GM23338 (cell line): ENCODE measurements at regions not wholly inside any gene's neighbourhood (a gene's known extent, or its start where the extent isn't known, plus 50 kb on each side); places are given as distances from the start of the nearest gene placed in this dataset.

ENCODE experiments used
- CREB1 ChIP-seq: fragments of 250-450 bp; sonication (Bioruptor Pico); IDR thresholded peaks from 2 replicates; pipeline ENCODE4 v1.5.0; 2020; ENCODE audit warnings: low read depth, mild to moderate bottlenecking, moderate library complexity
- EZH2 ChIP-seq: fragments of 200-600 bp; sonication (generic); IDR thresholded peaks from one replicate; pipeline ENCODE4 v1.8.0; 2017; ENCODE audit warnings: antibody characterized with exemption, mild to moderate bottlenecking, low read depth; ENCODE audit not compliant: unreplicated experiment
- EZH2phosphoT487 ChIP-seq: fragments of 200-600 bp; sonication (generic); IDR thresholded peaks from one replicate; pipeline ENCODE4 v1.8.1; 2018; ENCODE audit warnings: antibody characterized with exemption; ENCODE audit not compliant: unreplicated experiment
- JUNB ChIP-seq: IDR thresholded peaks from one replicate; pipeline ENCODE4 v1.6.1; 2016; ENCODE audit warnings: antibody characterized with exemption; ENCODE audit not compliant: unreplicated experiment
- NANOG ChIP-seq: IDR thresholded peaks from 2 replicates; pipeline ENCODE4 v1.6.1; 2016; ENCODE audit warnings: antibody characterized with exemption, borderline replicate concordance
- POLR2AphosphoS5 ChIP-seq: IDR thresholded peaks from 2 replicates; pipeline ENCODE4 v1.6.1; 2016; ENCODE audit warnings: antibody characterized with exemption, low read depth
- STAT1 ChIP-seq: IDR thresholded peaks from one replicate; pipeline ENCODE4 v1.6.1; 2016; ENCODE audit warnings: antibody characterized with exemption; ENCODE audit not compliant: unreplicated experiment
- ZNF114 ChIP-seq: fragments of 250-450 bp; sonication (Bioruptor Pico); IDR thresholded peaks from 2 replicates; pipeline ENCODE4 v1.5.0; 2020; ENCODE audit warnings: mild to moderate bottlenecking, moderate library complexity
- ZNF331 ChIP-seq: fragments of 250-450 bp; sonication (Bioruptor Pico); IDR thresholded peaks from 2 replicates; pipeline ENCODE4 v1.5.0; 2020; ENCODE audit warnings: low read depth, mild to moderate bottlenecking, moderate library complexity
- TF ChIP-seq, protein P1 (sequence below), 2 experiments: fragments of 200-600 bp in 1 of 2; sonication (generic) in 1 of 2; conservative IDR thresholded peaks; 2 replicates each; pipeline versions ENCODE4 v1.5.1 to v1.6.1; 2016 to 2017; ENCODE audit warnings: antibody characterized with exemption in 2 of 2, low read depth in 2 of 2, mild to moderate bottlenecking in 2 of 2, moderate library complexity in 1 of 2
- TF ChIP-seq, protein P2 (sequence below): IDR thresholded peaks from one replicate; pipeline ENCODE4 v1.6.1; 2018; ENCODE audit warnings: antibody characterized with exemption; ENCODE audit not compliant: unreplicated experiment
- TF ChIP-seq, protein P3 (sequence below): IDR thresholded peaks from 2 replicates; pipeline ENCODE4 v1.6.1; 2016; ENCODE audit warnings: antibody characterized with exemption
- TF ChIP-seq, protein P4 (sequence below): fragments of 250-450 bp; sonication (Bioruptor Pico); IDR thresholded peaks from 2 replicates; pipeline ENCODE4 v1.5.0; 2020; ENCODE audit warnings: mild to moderate bottlenecking, moderate library complexity

DNA sequence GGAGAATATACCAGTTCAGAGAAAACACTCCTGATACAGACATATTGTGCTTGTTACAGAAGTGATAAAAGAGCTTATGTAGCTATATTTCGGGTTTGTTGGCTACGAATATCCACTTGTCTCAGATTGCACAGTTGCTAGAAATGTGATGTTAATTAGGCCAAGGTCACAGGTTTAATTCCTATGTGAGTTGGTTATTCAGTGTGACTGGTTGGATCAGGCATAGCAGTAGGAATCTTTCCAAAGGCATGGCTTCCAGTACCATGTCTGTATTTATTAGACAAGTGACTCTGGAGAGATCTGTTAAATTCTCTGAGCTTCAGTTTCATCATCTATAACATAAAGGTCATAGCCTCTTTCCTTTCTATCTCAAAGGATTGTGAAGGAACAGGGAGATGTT is 152.7 kb upstream of the KITLG start:
- TF ChIP-seq, protein P1, sequence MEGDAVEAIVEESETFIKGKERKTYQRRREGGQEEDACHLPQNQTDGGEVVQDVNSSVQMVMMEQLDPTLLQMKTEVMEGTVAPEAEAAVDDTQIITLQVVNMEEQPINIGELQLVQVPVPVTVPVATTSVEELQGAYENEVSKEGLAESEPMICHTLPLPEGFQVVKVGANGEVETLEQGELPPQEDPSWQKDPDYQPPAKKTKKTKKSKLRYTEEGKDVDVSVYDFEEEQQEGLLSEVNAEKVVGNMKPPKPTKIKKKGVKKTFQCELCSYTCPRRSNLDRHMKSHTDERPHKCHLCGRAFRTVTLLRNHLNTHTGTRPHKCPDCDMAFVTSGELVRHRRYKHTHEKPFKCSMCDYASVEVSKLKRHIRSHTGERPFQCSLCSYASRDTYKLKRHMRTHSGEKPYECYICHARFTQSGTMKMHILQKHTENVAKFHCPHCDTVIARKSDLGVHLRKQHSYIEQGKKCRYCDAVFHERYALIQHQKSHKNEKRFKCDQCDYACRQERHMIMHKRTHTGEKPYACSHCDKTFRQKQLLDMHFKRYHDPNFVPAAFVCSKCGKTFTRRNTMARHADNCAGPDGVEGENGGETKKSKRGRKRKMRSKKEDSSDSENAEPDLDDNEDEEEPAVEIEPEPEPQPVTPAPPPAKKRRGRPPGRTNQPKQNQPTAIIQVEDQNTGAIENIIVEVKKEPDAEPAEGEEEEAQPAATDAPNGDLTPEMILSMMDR (conservative IDR thresholded peaks at IDR 0.05; ENCODE audit: low read depth in 2 of 2), result no peak
- TF ChIP-seq EZH2 (no peak), EZH2phosphoT487 (no peak), STAT1 (no peak), ZNF331 (CRISPR knock-in tag) (no peak), ZNF114 (CRISPR knock-in tag) (no peak), JUNB (no peak), POLR2AphosphoS5 (no peak), CREB1 (CRISPR knock-in tag) (no peak), NANOG (no peak)
- TF ChIP-seq, protein P2, sequence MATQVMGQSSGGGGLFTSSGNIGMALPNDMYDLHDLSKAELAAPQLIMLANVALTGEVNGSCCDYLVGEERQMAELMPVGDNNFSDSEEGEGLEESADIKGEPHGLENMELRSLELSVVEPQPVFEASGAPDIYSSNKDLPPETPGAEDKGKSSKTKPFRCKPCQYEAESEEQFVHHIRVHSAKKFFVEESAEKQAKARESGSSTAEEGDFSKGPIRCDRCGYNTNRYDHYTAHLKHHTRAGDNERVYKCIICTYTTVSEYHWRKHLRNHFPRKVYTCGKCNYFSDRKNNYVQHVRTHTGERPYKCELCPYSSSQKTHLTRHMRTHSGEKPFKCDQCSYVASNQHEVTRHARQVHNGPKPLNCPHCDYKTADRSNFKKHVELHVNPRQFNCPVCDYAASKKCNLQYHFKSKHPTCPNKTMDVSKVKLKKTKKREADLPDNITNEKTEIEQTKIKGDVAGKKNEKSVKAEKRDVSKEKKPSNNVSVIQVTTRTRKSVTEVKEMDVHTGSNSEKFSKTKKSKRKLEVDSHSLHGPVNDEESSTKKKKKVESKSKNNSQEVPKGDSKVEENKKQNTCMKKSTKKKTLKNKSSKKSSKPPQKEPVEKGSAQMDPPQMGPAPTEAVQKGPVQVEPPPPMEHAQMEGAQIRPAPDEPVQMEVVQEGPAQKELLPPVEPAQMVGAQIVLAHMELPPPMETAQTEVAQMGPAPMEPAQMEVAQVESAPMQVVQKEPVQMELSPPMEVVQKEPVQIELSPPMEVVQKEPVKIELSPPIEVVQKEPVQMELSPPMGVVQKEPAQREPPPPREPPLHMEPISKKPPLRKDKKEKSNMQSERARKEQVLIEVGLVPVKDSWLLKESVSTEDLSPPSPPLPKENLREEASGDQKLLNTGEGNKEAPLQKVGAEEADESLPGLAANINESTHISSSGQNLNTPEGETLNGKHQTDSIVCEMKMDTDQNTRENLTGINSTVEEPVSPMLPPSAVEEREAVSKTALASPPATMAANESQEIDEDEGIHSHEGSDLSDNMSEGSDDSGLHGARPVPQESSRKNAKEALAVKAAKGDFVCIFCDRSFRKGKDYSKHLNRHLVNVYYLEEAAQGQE, result no peak
- TF ChIP-seq, protein P3, sequence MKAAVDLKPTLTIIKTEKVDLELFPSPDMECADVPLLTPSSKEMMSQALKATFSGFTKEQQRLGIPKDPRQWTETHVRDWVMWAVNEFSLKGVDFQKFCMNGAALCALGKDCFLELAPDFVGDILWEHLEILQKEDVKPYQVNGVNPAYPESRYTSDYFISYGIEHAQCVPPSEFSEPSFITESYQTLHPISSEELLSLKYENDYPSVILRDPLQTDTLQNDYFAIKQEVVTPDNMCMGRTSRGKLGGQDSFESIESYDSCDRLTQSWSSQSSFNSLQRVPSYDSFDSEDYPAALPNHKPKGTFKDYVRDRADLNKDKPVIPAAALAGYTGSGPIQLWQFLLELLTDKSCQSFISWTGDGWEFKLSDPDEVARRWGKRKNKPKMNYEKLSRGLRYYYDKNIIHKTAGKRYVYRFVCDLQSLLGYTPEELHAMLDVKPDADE, result no peak
- TF ChIP-seq, protein P4, sequence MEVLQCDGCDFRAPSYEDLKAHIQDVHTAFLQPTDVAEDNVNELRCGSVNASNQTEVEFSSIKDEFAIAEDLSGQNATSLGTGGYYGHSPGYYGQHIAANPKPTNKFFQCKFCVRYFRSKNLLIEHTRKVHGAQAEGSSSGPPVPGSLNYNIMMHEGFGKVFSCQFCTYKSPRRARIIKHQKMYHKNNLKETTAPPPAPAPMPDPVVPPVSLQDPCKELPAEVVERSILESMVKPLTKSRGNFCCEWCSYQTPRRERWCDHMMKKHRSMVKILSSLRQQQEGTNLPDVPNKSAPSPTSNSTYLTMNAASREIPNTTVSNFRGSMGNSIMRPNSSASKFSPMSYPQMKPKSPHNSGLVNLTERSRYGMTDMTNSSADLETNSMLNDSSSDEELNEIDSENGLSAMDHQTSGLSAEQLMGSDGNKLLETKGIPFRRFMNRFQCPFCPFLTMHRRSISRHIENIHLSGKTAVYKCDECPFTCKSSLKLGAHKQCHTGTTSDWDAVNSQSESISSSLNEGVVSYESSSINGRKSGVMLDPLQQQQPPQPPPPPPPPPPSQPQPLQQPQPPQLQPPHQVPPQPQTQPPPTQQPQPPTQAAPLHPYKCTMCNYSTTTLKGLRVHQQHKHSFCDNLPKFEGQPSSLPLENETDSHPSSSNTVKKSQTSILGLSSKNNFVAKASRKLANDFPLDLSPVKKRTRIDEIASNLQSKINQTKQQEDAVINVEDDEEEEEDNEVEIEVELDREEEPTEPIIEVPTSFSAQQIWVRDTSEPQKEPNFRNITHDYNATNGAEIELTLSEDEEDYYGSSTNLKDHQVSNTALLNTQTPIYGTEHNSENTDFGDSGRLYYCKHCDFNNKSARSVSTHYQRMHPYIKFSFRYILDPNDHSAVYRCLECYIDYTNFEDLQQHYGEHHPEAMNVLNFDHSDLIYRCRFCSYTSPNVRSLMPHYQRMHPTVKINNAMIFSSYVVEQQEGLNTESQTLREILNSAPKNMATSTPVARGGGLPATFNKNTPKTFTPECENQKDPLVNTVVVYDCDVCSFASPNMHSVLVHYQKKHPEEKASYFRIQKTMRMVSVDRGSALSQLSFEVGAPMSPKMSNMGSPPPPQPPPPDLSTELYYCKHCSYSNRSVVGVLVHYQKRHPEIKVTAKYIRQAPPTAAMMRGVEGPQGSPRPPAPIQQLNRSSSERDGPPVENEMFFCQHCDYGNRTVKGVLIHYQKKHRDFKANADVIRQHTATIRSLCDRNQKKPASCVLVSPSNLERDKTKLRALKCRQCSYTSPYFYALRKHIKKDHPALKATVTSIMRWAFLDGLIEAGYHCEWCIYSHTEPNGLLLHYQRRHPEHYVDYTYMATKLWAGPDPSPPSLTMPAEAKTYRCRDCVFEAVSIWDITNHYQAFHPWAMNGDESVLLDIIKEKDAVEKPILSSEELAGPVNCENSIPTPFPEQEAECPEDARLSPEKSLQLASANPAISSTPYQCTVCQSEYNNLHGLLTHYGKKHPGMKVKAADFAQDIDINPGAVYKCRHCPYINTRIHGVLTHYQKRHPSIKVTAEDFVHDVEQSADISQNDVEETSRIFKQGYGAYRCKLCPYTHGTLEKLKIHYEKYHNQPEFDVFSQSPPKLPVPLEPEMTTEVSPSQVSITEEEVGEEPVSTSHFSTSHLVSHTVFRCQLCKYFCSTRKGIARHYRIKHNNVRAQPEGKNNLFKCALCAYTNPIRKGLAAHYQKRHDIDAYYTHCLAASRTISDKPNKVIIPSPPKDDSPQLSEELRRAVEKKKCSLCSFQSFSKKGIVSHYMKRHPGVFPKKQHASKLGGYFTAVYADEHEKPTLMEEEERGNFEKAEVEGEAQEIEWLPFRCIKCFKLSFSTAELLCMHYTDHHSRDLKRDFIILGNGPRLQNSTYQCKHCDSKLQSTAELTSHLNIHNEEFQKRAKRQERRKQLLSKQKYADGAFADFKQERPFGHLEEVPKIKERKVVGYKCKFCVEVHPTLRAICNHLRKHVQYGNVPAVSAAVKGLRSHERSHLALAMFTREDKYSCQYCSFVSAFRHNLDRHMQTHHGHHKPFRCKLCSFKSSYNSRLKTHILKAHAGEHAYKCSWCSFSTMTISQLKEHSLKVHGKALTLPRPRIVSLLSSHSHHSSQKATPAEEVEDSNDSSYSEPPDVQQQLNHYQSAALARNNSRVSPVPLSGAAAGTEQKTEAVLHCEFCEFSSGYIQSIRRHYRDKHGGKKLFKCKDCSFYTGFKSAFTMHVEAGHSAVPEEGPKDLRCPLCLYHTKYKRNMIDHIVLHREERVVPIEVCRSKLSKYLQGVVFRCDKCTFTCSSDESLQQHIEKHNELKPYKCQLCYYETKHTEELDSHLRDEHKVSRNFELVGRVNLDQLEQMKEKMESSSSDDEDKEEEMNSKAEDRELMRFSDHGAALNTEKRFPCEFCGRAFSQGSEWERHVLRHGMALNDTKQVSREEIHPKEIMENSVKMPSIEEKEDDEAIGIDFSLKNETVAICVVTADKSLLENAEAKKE (CRISPR knock-in tag), result no peak
